Neural progenitor cell (in vitro differentiated cells): ENCODE measurements at regions not wholly inside any gene's neighbourhood (a gene's known extent, or its start where the extent isn't known, plus 50 kb on each side); places are given as distances from the start of the nearest gene placed in this dataset.

Source experiments
- CTCF ChIP-seq: fragments of 200-600 bp; sonication (generic); IDR thresholded peaks from 2 replicates; pipeline ENCODE4 v1.5.1; 2017; ENCODE audit warnings: antibody characterized with exemption, mild to moderate bottlenecking
- EZH2 ChIP-seq: fragments of 200-600 bp; sonication (generic); IDR thresholded peaks from 2 replicates; pipeline ENCODE4 v1.6.1; 2017; ENCODE audit warnings: antibody characterized with exemption, mild to moderate bottlenecking, moderate library complexity
- EZH2phosphoT487 ChIP-seq: fragments of 200-600 bp; sonication (generic); IDR thresholded peaks from 2 replicates; pipeline ENCODE4 v1.6.1; 2017; ENCODE audit warnings: antibody characterized with exemption

- TF ChIP-seq CTCF: no peak
- no peak for TF ChIP-seq EZH2
- no peak for TF ChIP-seq EZH2phosphoT487
Measured at GRCh38 chr1:96580920-96581319, 140.7 kb upstream of the PTBP2 start.
